Cardiac muscle cell (in vitro differentiated cells and primary cell): ENCODE measurements at regions not wholly inside any gene's neighbourhood (a gene's known extent, or its start where the extent isn't known, plus 50 kb on each side); places are given as distances from the start of the nearest gene placed in this dataset.
A peak's percentile ranks its signal among the peaks of the same experiment; 100 is the strongest.

ENCODE experiments used
- DNase-seq, 2 donors: peaks; one replicate each; pipeline versions ENCODE4 v3.0.0 to v3.0.0-alpha.2; 2010 to 2017; ENCODE audit warnings: low read depth in 1 of 2, low spot score in 1 of 2
- H3K27ac ChIP-seq: fragments of 200-600 bp; sonication (generic); 2 replicates; pipeline ENCODE4 v1.5.1; 2016
- H3K27me3 ChIP-seq: fragments of 200-600 bp; sonication (generic); 2 replicates; pipeline ENCODE4 v1.6.0; 2016; ENCODE audit warnings: control low read depth
- H3K36me3 ChIP-seq: fragments of 200-600 bp; sonication (generic); 2 replicates; pipeline ENCODE4 v1.5.1; 2016; ENCODE audit warnings: control low read depth
- H3K4me1 ChIP-seq: fragments of 200-600 bp; sonication (generic); 2 replicates; pipeline ENCODE4 v1.8.1; 2017; ENCODE audit warnings: low read depth, mild to moderate bottlenecking, mixed run types
- H3K4me3 ChIP-seq: fragments of 200-600 bp; sonication (generic); 2 replicates; pipeline ENCODE4 v1.5.1; 2016; ENCODE audit warnings: mild to moderate bottlenecking
- H3K9me3 ChIP-seq: fragments of 200-600 bp; sonication (generic); 2 replicates; pipeline ENCODE4 v1.5.1; 2017; ENCODE audit warnings: low read depth, mild to moderate bottlenecking, control low read depth
- CTCF ChIP-seq: IDR thresholded peaks from 2 replicates; pipeline ENCODE4 v1.5.1; 2012; ENCODE audit warnings: low read depth, mild to moderate bottlenecking, low read length

DNA sequence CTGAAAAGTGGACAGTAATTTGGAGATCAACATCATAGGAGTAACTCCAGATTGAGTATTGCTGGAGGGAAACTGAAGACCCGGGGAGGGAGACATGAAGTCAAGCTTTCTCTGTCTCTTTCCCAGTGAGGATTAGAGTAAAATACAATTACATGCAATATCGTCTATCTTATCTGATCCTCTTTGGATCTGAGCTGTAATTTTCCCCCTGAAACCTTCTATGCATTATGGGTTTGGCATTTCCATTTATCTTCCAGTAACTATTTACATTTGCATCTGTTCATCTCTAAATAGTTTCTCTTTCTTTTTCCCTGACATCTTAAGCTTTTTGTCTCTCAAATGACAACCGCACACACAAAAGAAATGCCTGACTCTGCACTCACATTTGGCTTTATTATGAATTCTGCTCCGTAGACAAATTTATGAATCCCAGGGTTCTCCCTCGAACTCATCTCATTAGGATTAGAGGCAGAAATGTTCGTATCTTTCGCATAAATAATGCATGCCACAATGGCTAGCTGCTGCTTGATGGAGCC lies 113.1 kb downstream of the SPP2 start:
- Histone ChIP-seq H3K27ac (no peak overlapping the region), H3K4me1 (peaks cover 3% of the 10 kb centered on the region), H3K9me3 (no peaks in the 10 kb centered on the region), H3K36me3 (no peaks in the 10 kb centered on the region), H3K4me3 (no peak overlapping the region), H3K27me3 (no peaks in the 10 kb centered on the region)
- no peak for DNase-seq
- TF ChIP-seq CTCF, result no peak

DNA sequence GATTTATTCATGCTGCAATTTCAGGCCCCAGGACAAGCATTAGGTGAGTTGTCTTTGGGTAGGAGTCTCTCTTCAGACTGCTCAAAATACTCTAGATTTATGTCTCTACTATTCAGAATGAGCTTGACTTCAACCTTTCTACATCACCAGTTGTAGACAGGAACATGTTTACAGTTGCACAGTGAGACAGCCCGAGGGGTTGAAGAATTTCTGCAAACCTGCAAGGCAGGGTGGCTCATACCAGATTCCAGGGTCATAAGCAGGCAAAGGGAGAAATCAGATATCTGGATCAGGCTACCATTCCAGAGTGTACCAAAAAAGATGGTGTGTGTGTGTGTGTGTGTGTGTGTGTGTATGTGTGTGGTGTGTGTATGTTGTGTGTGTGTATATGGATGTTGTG lies 112.4 kb downstream of the SPP2 start:
- TF ChIP-seq CTCF, result no peak
- no peaks in the 10 kb centered on the region for H3K9me3 ChIP-seq
- no peaks in the 10 kb centered on the region for H3K36me3 ChIP-seq
- no peaks in the 10 kb centered on the region for H3K27me3 ChIP-seq
- DNase-seq, result no peak
- H3K4me1 ChIP-seq, result no peaks in the 10 kb centered on the region
- H3K4me3 ChIP-seq, result no peak overlapping the region
- no peak overlapping the region for H3K27ac ChIP-seq

DNA sequence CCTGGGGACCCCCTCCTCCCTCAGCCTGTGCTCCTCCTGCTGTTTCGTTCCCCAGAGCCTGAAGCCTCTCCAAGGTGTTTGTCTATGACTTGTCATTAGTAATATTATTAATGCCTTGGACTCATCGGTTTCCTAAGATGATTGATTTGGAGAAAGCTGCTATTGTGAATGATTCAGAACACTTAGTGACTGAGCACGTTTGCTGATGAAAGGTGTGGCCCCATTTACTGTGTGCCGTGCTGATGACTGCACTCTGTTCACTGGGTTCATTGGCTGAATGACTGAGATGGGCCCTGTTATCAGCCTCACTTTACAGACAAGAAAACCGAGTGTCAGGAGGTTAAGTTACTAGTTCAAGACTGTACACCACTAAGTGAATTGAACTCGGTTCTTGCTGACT lies 111.4 kb downstream of the SPP2 start:
- H3K36me3 ChIP-seq, result no peaks in the 10 kb centered on the region
- H3K9me3 ChIP-seq, result no peaks in the 10 kb centered on the region
- H3K4me3 ChIP-seq, result no peak overlapping the region
- peaks cover under 1% of the 10 kb centered on the region for H3K4me1 ChIP-seq
- no peak overlapping the region for H3K27ac ChIP-seq
- no peak for DNase-seq
- H3K27me3 ChIP-seq, result no peaks in the 10 kb centered on the region
- TF ChIP-seq CTCF, result no peak

DNA sequence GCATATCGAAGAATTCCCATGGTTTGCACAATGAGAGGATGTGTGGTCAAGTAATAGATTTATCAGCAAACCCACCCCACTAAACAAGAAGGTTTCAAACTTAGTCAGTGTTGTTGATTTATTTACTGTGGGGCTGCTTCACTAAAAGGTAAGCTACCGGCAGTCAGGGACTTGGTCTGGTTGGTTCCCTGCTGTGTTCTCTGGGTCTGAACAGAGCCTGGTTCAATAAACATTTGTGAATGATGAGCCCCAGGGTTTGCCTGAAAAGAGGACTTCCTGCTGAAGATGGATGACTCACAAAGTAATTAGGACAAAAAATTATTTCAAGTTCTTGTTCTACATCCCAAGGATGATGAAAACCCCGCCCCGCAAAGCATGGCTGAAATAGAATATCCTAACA lies 108.3 kb downstream of the SPP2 start:
- no peak overlapping the region for H3K27ac ChIP-seq
- no peaks in the 10 kb centered on the region for H3K27me3 ChIP-seq
- H3K4me3 ChIP-seq, result no peak overlapping the region
- H3K9me3 ChIP-seq, result no peaks in the 10 kb centered on the region
- TF ChIP-seq CTCF, result no peak
- DNase-seq, result no peak
- no peaks in the 10 kb centered on the region for H3K36me3 ChIP-seq
- H3K4me1 ChIP-seq, result peaks cover 14% of the 10 kb centered on the region

DNA sequence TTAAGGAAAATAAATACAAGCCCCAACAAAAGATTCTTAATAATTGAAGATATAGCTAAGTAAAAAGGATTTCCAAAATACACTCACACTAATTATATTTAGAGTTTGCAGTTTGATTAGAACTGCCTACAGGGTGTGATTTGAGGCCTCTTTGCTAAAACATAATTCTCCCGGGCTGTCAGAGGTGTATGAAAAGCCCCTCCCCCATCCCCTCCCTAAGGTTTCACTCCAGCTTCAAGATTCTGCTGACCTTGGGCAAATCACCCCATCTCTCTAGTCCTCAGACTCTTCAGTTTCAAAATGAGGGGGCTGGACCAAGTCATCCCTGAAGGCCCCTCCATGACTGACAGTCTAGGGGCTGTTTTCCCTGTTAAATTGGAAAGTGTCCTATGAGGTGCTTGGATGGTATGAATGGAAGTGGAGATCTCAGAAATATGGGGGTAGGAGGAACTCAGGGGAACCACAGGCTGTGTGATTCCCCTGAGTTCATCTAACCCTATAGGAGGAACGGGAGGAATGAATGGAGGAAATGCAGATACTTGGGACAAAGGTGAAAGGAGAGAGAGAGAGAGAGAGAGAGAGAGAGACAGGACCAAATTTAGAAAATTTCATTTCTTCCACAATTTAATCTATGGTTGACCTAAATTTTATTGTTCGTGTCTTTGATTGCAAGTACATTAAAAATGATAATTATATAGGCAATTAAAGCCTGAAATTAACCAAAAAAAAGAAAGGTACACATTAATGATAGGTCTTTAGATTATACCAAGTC lies 107.5 kb downstream of the SPP2 start:
- Histone ChIP-seq H3K36me3 (no peaks in the 10 kb centered on the region), H3K27ac (no peak overlapping the region), H3K4me3 (no peak overlapping the region), H3K9me3 (no peaks in the 10 kb centered on the region), H3K4me1 (peaks cover 14% of the 10 kb centered on the region), H3K27me3 (no peaks in the 10 kb centered on the region)
- DNase-seq, result peak in 1 of 2 donors; percentile 18
- TF ChIP-seq CTCF, result no peak
